IMR-90 (cell line): ENCODE measurements at regions not wholly inside any gene's neighbourhood (a gene's known extent, or its start where the extent isn't known, plus 50 kb on each side); places are given as distances from the start of the nearest gene placed in this dataset.

Source experiments
- ATAC-seq: fragments of 200-7000 bp; cut with Tn5 transposase; 2 replicates; pipeline ENCODE4 v1.9.1; 2020; ENCODE audit warnings: low read depth, mild to moderate bottlenecking, moderate library complexity
- BruUV-seq: library from RNA; stranded (reverse); fragments of 400-500 nt; replicated peaks from 2 replicates; lab custom pipeline; 2021; lab: Mats Ljungman, UMichigan
- CTCF ChIA-PET: fragments of 300-600 bp; formaldehyde crosslinking; extraction: SDS; loops from one replicate; lab custom pipeline; 2021; ENCODE audit warnings: antibody characterized with exemption; lab: Yijun Ruan, JAX
- POLR2A ChIA-PET: fragments of 300-600 bp; sonication (Branson Sonifier 250); formaldehyde crosslinking; loops from one replicate; lab custom pipeline; 2022; ENCODE audit warnings: antibody characterized with exemption; ENCODE audit not compliant: unreplicated experiment; lab: Charles Lee
- DNase-seq: peaks from one replicate; pipeline ENCODE4 v3.0.0; 2013
- H2AFZ ChIP-seq: replicated peaks from 2 replicates; pipeline ENCODE3; 2013; ENCODE audit warnings: low read length, mild to moderate bottlenecking; ENCODE audit not compliant: poor library complexity
- H2AK5ac ChIP-seq: 2 replicates; pipeline ENCODE4 v1.6.1; 2013; ENCODE audit warnings: low read depth, low read length, inconsistent platforms
- H2AK9ac ChIP-seq: replicated peaks from 2 replicates; pipeline ENCODE3; 2013; ENCODE audit warnings: mild to moderate bottlenecking, low read depth, low read length, moderate library complexity; ENCODE audit not compliant: poor library complexity
- H2BK120ac ChIP-seq: 2 replicates; pipeline ENCODE4 v1.6.1; 2013; ENCODE audit warnings: low read depth, low read length, inconsistent platforms
- H2BK15ac ChIP-seq: 3 replicates; pipeline ENCODE4 v1.6.1; 2013; ENCODE audit warnings: low read depth, low read length, inconsistent platforms
- H2BK20ac ChIP-seq: 2 replicates; pipeline ENCODE4 v1.6.1; 2013; ENCODE audit warnings: low read depth, mild to moderate bottlenecking, inconsistent platforms, low read length, moderate library complexity
- H2BK5ac ChIP-seq: 2 replicates; pipeline ENCODE4 v1.6.1; 2013; ENCODE audit warnings: mild to moderate bottlenecking, low read depth, low read length, inconsistent platforms; ENCODE audit not compliant: poor library complexity, severe bottlenecking
- H3K14ac ChIP-seq: replicated peaks from 2 replicates; pipeline ENCODE4 v1.6.1; 2013; ENCODE audit warnings: low read depth, low read length, inconsistent platforms
- H3K18ac ChIP-seq: 2 replicates; pipeline ENCODE4 v1.6.1; 2013; ENCODE audit warnings: low read depth, low read length, control low read depth
- H3K23ac ChIP-seq: 2 replicates; pipeline ENCODE4 v1.6.1; 2013; ENCODE audit warnings: low read depth, low read length, inconsistent platforms
- H3K27ac ChIP-seq: 2 replicates; pipeline ENCODE4 v1.5.1; 2013; ENCODE audit warnings: mild to moderate bottlenecking, control low read depth, low read length; ENCODE audit not compliant: insufficient read depth
- H3K27me3 ChIP-seq: 2 replicates; pipeline ENCODE4 v1.6.1; 2013; ENCODE audit warnings: low read length; ENCODE audit not compliant: control insufficient read depth, insufficient read depth
- H3K36me3 ChIP-seq: 2 replicates; pipeline ENCODE4 v1.6.1; 2013; ENCODE audit warnings: low read length, mixed read lengths; ENCODE audit not compliant: control insufficient read depth, insufficient read depth
- H3K4ac ChIP-seq: 2 replicates; pipeline ENCODE4 v1.6.1; 2013; ENCODE audit warnings: low read depth, low read length, inconsistent platforms
- H3K4me1 ChIP-seq: 2 replicates; pipeline ENCODE4 v1.6.1; 2013; ENCODE audit warnings: low read length, mixed read lengths; ENCODE audit not compliant: control insufficient read depth, insufficient read depth
- H3K4me2 ChIP-seq: 2 replicates; pipeline ENCODE4 v1.6.1; 2013; ENCODE audit warnings: low read depth, mild to moderate bottlenecking, control low read depth, low read length, moderate library complexity
- H3K4me3 ChIP-seq: 2 replicates; pipeline ENCODE4 v1.5.1; 2013; ENCODE audit warnings: low read depth, mild to moderate bottlenecking, control low read depth, low read length, moderate library complexity; ENCODE audit not compliant: insufficient read depth
- H3K56ac ChIP-seq: 2 replicates; pipeline ENCODE4 v1.6.1; 2013; ENCODE audit warnings: low read length, inconsistent platforms; ENCODE audit not compliant: insufficient read depth; ENCODE audit errors: extremely low read depth
- H3K79me1 ChIP-seq, 2 experiments: 2 replicates each; pipeline ENCODE4 v1.6.1; 2013; ENCODE audit warnings: low read length in 2 of 2, inconsistent platforms in 1 of 2, low read depth in 1 of 2
- H3K9ac ChIP-seq: 2 replicates; pipeline ENCODE4 v1.6.1; 2013; ENCODE audit warnings: low read depth, low read length, control low read depth
- H3K9me1 ChIP-seq: 2 replicates; pipeline ENCODE4 v1.6.1; 2013; ENCODE audit warnings: low read length, inconsistent platforms; ENCODE audit not compliant: insufficient read depth
- H3K9me3 ChIP-seq: 2 replicates; pipeline ENCODE4 v1.6.1; 2013; ENCODE audit warnings: low read length; ENCODE audit not compliant: control insufficient read depth, insufficient read depth
- H4K20me1 ChIP-seq: 2 replicates; pipeline ENCODE4 v1.6.1; 2013; ENCODE audit warnings: low read length, inconsistent platforms; ENCODE audit not compliant: insufficient read depth
- H4K5ac ChIP-seq: 2 replicates; pipeline ENCODE4 v1.6.1; 2013; ENCODE audit warnings: mild to moderate bottlenecking, low read depth, low read length, control low read depth
- H4K8ac ChIP-seq, 2 experiments: 2 replicates each; pipeline ENCODE4 v1.6.1; 2013; ENCODE audit warnings: low read depth in 2 of 2, low read length in 2 of 2, control low read depth in 1 of 2, inconsistent platforms in 1 of 2
- H4K91ac ChIP-seq: 2 replicates; pipeline ENCODE4 v1.6.1; 2013; ENCODE audit warnings: low read depth, low read length, inconsistent platforms; ENCODE audit not compliant: insufficient read depth
- BHLHE40 ChIP-seq: fragments of 150-350 bp; IDR thresholded peaks from 2 replicates; pipeline ENCODE4 v1.6.1; 2016; ENCODE audit warnings: mild to moderate bottlenecking, low read depth, low read length
- CEBPB ChIP-seq: IDR thresholded peaks from 2 replicates; pipeline ENCODE4 v1.6.1; 2012; ENCODE audit warnings: low read depth, low read length, improper control_type of control experiment
- CHD1 ChIP-seq: IDR thresholded peaks from 2 replicates; pipeline ENCODE4 v1.6.1; 2012; ENCODE audit warnings: low read depth, low read length, improper control_type of control experiment
- CTCF ChIP-seq: conservative IDR thresholded peaks from 2 replicates; pipeline ENCODE4 v1.5.1; 2012; ENCODE audit warnings: mild to moderate bottlenecking, low read depth, low read length, improper control_type of control experiment
- ELK1 ChIP-seq: fragments of 150-350 bp; IDR thresholded peaks from 2 replicates; pipeline ENCODE4 v1.6.1; 2016; ENCODE audit warnings: low read depth, mild to moderate bottlenecking, low read length, moderate library complexity, borderline replicate concordance
- FOS ChIP-seq: fragments of 150-350 bp; IDR thresholded peaks from 2 replicates; pipeline ENCODE4 v1.6.1; 2016; ENCODE audit warnings: low read depth, low read length
- MAFK ChIP-seq: IDR thresholded peaks from 2 replicates; pipeline ENCODE4 v1.6.1; 2012; ENCODE audit warnings: low read depth, low read length, improper control_type of control experiment
- MAZ ChIP-seq: IDR thresholded peaks from 2 replicates; pipeline ENCODE4 v1.6.1; 2012; ENCODE audit warnings: low read depth, mild to moderate bottlenecking, low read length, improper control_type of control experiment, moderate library complexity, borderline replicate concordance
- MXI1 ChIP-seq: IDR thresholded peaks from 2 replicates; pipeline ENCODE4 v1.6.1; 2012; ENCODE audit warnings: low read depth, mild to moderate bottlenecking, low read length, moderate library complexity, borderline replicate concordance
- NFE2L2 ChIP-seq: fragments of 150-350 bp; IDR thresholded peaks from 2 replicates; pipeline ENCODE4 v1.6.1; 2016; ENCODE audit warnings: low read depth, mild to moderate bottlenecking, low read length
- POLR2A ChIP-seq: IDR thresholded peaks from 2 replicates; pipeline ENCODE4 v1.6.1; 2012; ENCODE audit warnings: mild to moderate bottlenecking, low read depth, low read length
- RAD21 ChIP-seq: IDR thresholded peaks from 2 replicates; pipeline ENCODE4 v1.6.1; 2012; ENCODE audit warnings: low read length, improper control_type of control experiment
- RCOR1 ChIP-seq: IDR thresholded peaks from 2 replicates; pipeline ENCODE4 v1.6.1; 2012; ENCODE audit warnings: mild to moderate bottlenecking, low read length, improper control_type of control experiment; ENCODE audit not compliant: insufficient replicate concordance
- RFX5 ChIP-seq: IDR thresholded peaks from 2 replicates; pipeline ENCODE4 v1.8.0; 2012; ENCODE audit warnings: low read depth, mild to moderate bottlenecking, low read length, moderate library complexity
- SMC3 ChIP-seq: fragments of 150-350 bp; IDR thresholded peaks from 2 replicates; pipeline ENCODE4 v1.6.1; 2016; ENCODE audit warnings: low read depth, mild to moderate bottlenecking, antibody characterized with exemption, low read length, moderate library complexity
- USF2 ChIP-seq: fragments of 150-350 bp; IDR thresholded peaks from 2 replicates; pipeline ENCODE4 v1.6.1; 2017; ENCODE audit warnings: mild to moderate bottlenecking, antibody characterized with exemption, low read length, low read depth
- WGBS, 2 experiments: methylation state at CpG; one replicate each; pipeline versions ENCODE4 v1.1.5 to v1.1.7; 2013; ENCODE audit warnings: missing lambda C conversion rate in 2 of 2; ENCODE audit not compliant: insufficient read length in 1 of 2; ENCODE audit errors: extremely low coverage in 2 of 2; 5-methylcytosine and 5-hydroxymethylcytosine counted together
- dilution Hi-C: fragments of 300-500 bp; cut with HindIII; formaldehyde crosslinking; loops from one replicate; pipeline ENCODE4 v1.14.3; 2018; ENCODE audit warnings: low sequenced_read_pairs; ENCODE audit not compliant: unreplicated experiment
- in situ Hi-C: fragments of 300-500 bp; cut with MboI; formaldehyde crosslinking; loops from 3 replicates; pipeline ENCODE4 v1.14.3; 2019; ENCODE audit warnings: low sequenced_read_pairs, inconsistent platforms, mixed read lengths
- intact Hi-C: fragments of 100-400 bp; cut with micrococcal nuclease; formaldehyde crosslinking; loops from 2 replicates; pipeline ENCODE4 v1.10.0; 2022

DNA sequence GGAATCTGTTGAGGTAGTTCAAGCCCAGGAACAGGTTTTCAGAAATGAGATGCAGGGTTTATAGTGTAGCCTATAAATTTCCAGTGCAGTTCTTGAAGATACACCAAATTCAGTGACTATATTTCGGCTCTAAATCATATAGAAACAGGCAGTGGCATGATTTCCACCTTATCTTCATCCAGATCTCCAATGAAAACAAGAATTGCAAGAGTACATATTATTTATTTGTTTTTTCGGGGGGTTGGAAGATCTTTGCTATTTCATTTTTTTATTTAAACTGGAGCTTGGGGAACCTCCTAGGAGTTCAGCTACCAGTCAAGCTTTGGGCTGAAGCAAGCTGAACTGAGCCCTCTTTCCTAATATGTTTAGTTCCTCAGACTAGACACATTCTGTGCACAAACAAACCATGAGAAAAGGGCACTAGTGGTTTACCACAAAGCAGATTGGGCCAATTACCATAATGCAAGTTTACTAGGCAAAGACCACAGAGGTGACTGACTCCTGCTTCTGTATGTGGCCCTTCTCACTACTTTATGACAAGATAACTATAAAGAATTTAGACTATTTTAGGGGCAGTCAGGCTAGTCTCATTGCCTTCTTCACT is 68.5 kb downstream of the RGS2 start:
- no peaks in the 10 kb centered on the region for H3K4me1 ChIP-seq
- ATAC-seq (no peak), DNase-seq (no peak)
- H4K91ac ChIP-seq: no peak overlapping the region
- no peak overlapping the region for H4K5ac ChIP-seq
- no peak overlapping the region for H3K4me3 ChIP-seq
- in situ Hi-C loops: no loop called here
- H2AK5ac ChIP-seq: no peak overlapping the region
- no peaks in the 10 kb centered on the region for H3K79me1 ChIP-seq
- H2BK120ac ChIP-seq: no peak overlapping the region
- H3K56ac ChIP-seq: no peak overlapping the region
- H3K36me3 ChIP-seq: no peaks in the 10 kb centered on the region
- H4K20me1 ChIP-seq: no peaks in the 10 kb centered on the region
- H2BK20ac ChIP-seq: no peak overlapping the region
- no peak overlapping the region for H3K4me2 ChIP-seq
- no peaks in the 10 kb centered on the region for H3K9me1 ChIP-seq
- H3K4ac ChIP-seq: no peak overlapping the region
- no peak overlapping the region for H2BK5ac ChIP-seq
- H3K18ac ChIP-seq: no peak overlapping the region
- no peak overlapping the region for H2AK9ac ChIP-seq
- no peak overlapping the region for H2AFZ ChIP-seq
- intact Hi-C loops: no loop called here
- BruUV-seq: no TSS peak
- H3K27me3 ChIP-seq: peaks cover 11% of the 10 kb centered on the region
- H3K14ac ChIP-seq: no peak overlapping the region
- H3K23ac ChIP-seq: no peak overlapping the region
- ChIA-PET POLR2A (no interaction called here), CTCF (no interaction called here)
- H3K27ac ChIP-seq: no peak overlapping the region
- H4K8ac ChIP-seq: no peak overlapping the region
- TF ChIP-seq RAD21 (no peak), CHD1 (no peak), CTCF (no peak), MAZ (no peak), POLR2A (no peak), BHLHE40 (no peak), MXI1 (no peak), SMC3 (no peak), ELK1 (no peak), CEBPB (no peak), FOS (no peak), RCOR1 (no peak), RFX5 (no peak), USF2 (no peak), MAFK (no peak), NFE2L2 (no peak)
- no peak overlapping the region for H2BK15ac ChIP-seq
- no CpG with 5 or more reads among the region's 2 CpGs for WGBS, 2 experiments
- dilution Hi-C loops: no loop called here
- H3K9ac ChIP-seq: no peak overlapping the region
- no peaks in the 10 kb centered on the region for H3K9me3 ChIP-seq
